GM23338 (cell line): ENCODE measurements at regions not wholly inside any gene's neighbourhood (a gene's known extent, or its start where the extent isn't known, plus 50 kb on each side); places are given as distances from the start of the nearest gene placed in this dataset.
A peak's percentile ranks its signal among the peaks of the same experiment; 100 is the strongest.

Experiments used
- ATAC-seq: fragments of 200-7000 bp; cut with Tn5 transposase; 3 replicates; pipeline ENCODE4 v1.9.1; 2020
- DNase-seq: peaks from one replicate; pipeline ENCODE4 v3.0.0-alpha.2; 2015; ENCODE audit warnings: low spot score
- H2AFZ ChIP-seq: fragments of 200-600 bp; sonication (generic); 2 replicates; pipeline ENCODE4 v1.8.0; 2016; ENCODE audit warnings: antibody characterized with exemption, mild to moderate bottlenecking, moderate library complexity
- H3F3A ChIP-seq: fragments of 200-600 bp; sonication (generic); replicated peaks from 2 replicates; pipeline ENCODE4 v1.8.0; 2017; ENCODE audit warnings: antibody characterized with exemption, mixed run types, low read depth
- H3K27ac ChIP-seq: fragments of 200-600 bp; sonication (generic); 2 replicates; pipeline ENCODE4 v1.6.1; 2016; ENCODE audit warnings: low read depth
- H3K27me3 ChIP-seq: fragments of 200-600 bp; sonication (generic); 2 replicates; pipeline ENCODE4 v1.8.0; 2016; ENCODE audit warnings: mild to moderate bottlenecking, mixed run types, moderate library complexity; ENCODE audit not compliant: insufficient read depth
- H3K36me3 ChIP-seq: fragments of 200-600 bp; sonication (generic); 2 replicates; pipeline ENCODE4 v1.8.0; 2016; ENCODE audit warnings: mild to moderate bottlenecking; ENCODE audit not compliant: insufficient read depth
- H3K4me1 ChIP-seq: fragments of 200-600 bp; sonication (generic); 2 replicates; pipeline ENCODE4 v1.8.0; 2016; ENCODE audit warnings: mild to moderate bottlenecking, moderate library complexity; ENCODE audit not compliant: insufficient read depth
- H3K4me2 ChIP-seq: fragments of 200-600 bp; sonication (generic); 2 replicates; pipeline ENCODE4 v1.7.1; 2017; ENCODE audit warnings: mixed run types
- H3K4me3 ChIP-seq: fragments of 200-600 bp; sonication (generic); 2 replicates; pipeline ENCODE4 v1.6.1; 2016; ENCODE audit warnings: mixed run types
- H3K79me2 ChIP-seq: fragments of 200-600 bp; sonication (generic); replicated peaks from 2 replicates; pipeline ENCODE4 v1.8.0; 2017; ENCODE audit warnings: mild to moderate bottlenecking; ENCODE audit not compliant: insufficient read depth
- H3K9me2 ChIP-seq: fragments of 200-600 bp; sonication (generic); 2 replicates; pipeline ENCODE4 v1.8.0; 2017; ENCODE audit not compliant: insufficient read depth
- H4K20me1 ChIP-seq: fragments of 200-600 bp; sonication (generic); replicated peaks from 2 replicates; pipeline ENCODE4 v1.8.0; 2017; ENCODE audit warnings: mild to moderate bottlenecking; ENCODE audit not compliant: insufficient read depth
- H3K27ac Mint-ChIP-seq: 2 replicates; pipeline ENCODE4 v1.8.0; 2020; ENCODE audit warnings: inconsistent platforms, mild to moderate bottlenecking, moderate library complexity, mixed read lengths
- H3K27me3 Mint-ChIP-seq: 3 replicates; pipeline ENCODE4 v1.8.0; 2022; ENCODE audit warnings: low read depth, mild to moderate bottlenecking, moderate library complexity, mixed read lengths, inconsistent platforms; ENCODE audit not compliant: insufficient read depth, poor library complexity
- H3K36me3 Mint-ChIP-seq: 3 replicates; pipeline ENCODE4 v1.8.0; 2021; ENCODE audit warnings: low read depth, mild to moderate bottlenecking, inconsistent platforms, moderate library complexity, mixed read lengths
- H3K4me1 Mint-ChIP-seq: 3 replicates; pipeline ENCODE4 v1.8.0; 2020; ENCODE audit warnings: mild to moderate bottlenecking, inconsistent platforms, mixed read lengths
- H3K4me3 Mint-ChIP-seq: 3 replicates; pipeline ENCODE4 v1.8.0; 2021; ENCODE audit warnings: moderate library complexity, mild to moderate bottlenecking, inconsistent platforms, mixed read lengths
- H3K9me3 Mint-ChIP-seq: 3 replicates; pipeline ENCODE4 v1.8.0; 2020; ENCODE audit warnings: moderate library complexity, mild to moderate bottlenecking, inconsistent platforms, mixed read lengths
- CREB1 ChIP-seq: fragments of 250-450 bp; sonication (Bioruptor Pico); IDR thresholded peaks from 2 replicates; pipeline ENCODE4 v1.5.0; 2020; ENCODE audit warnings: low read depth, mild to moderate bottlenecking, moderate library complexity
- ETS1 ChIP-seq: IDR thresholded peaks from 2 replicates; pipeline ENCODE4 v1.6.1; 2016; ENCODE audit warnings: antibody characterized with exemption
- JUNB ChIP-seq: IDR thresholded peaks from one replicate; pipeline ENCODE4 v1.6.1; 2016; ENCODE audit warnings: antibody characterized with exemption; ENCODE audit not compliant: unreplicated experiment
- NANOG ChIP-seq: IDR thresholded peaks from 2 replicates; pipeline ENCODE4 v1.6.1; 2016; ENCODE audit warnings: antibody characterized with exemption, borderline replicate concordance
- POLR2AphosphoS5 ChIP-seq: IDR thresholded peaks from 2 replicates; pipeline ENCODE4 v1.6.1; 2016; ENCODE audit warnings: antibody characterized with exemption, low read depth
- STAT1 ChIP-seq: IDR thresholded peaks from one replicate; pipeline ENCODE4 v1.6.1; 2016; ENCODE audit warnings: antibody characterized with exemption; ENCODE audit not compliant: unreplicated experiment
- ZNF114 ChIP-seq: fragments of 250-450 bp; sonication (Bioruptor Pico); IDR thresholded peaks from 2 replicates; pipeline ENCODE4 v1.5.0; 2020; ENCODE audit warnings: mild to moderate bottlenecking, moderate library complexity
- ZNF331 ChIP-seq: fragments of 250-450 bp; sonication (Bioruptor Pico); IDR thresholded peaks from 2 replicates; pipeline ENCODE4 v1.5.0; 2020; ENCODE audit warnings: low read depth, mild to moderate bottlenecking, moderate library complexity
- TF ChIP-seq, protein P1 (sequence below): fragments of 250-450 bp; sonication (Bioruptor Pico); IDR thresholded peaks from 2 replicates; pipeline ENCODE4 v1.5.0; 2020; ENCODE audit warnings: mild to moderate bottlenecking, moderate library complexity
- TF ChIP-seq, protein P2 (sequence below): IDR thresholded peaks from one replicate; pipeline ENCODE4 v1.6.1; 2018; ENCODE audit warnings: antibody characterized with exemption; ENCODE audit not compliant: unreplicated experiment

- Mint-ChIP-seq H3K27ac (peak overlapping the region; percentile 2; the same call in 1 of the 2 replicates), H3K27me3 (no peaks in the 10 kb centered on the region), H3K4me1 (peaks cover 25% of the 10 kb centered on the region), H3K4me3 (no peak overlapping the region), H3K9me3 (no peaks in the 10 kb centered on the region), H3K36me3 (no peaks in the 10 kb centered on the region)
- ATAC-seq = peak; percentile 39
- Histone ChIP-seq H3K79me2 (no peaks in the 10 kb centered on the region), H3K27ac (no peak overlapping the region), H3K27me3 (no peaks in the 10 kb centered on the region), H3K4me1 (peaks cover 19% of the 10 kb centered on the region), H3K4me3 (no peak overlapping the region), H3K36me3 (no peaks in the 10 kb centered on the region), H4K20me1 (no peaks in the 10 kb centered on the region), H3F3A (no peaks in the 10 kb centered on the region), H2AFZ (peak overlapping the region; percentile 85), H3K4me2 (0 out of 2 replicates have a peak overlapping the region, but pooled peaks have one; percentile 9), H3K9me2 (no peaks in the 10 kb centered on the region)
- DNase-seq = no peak
- TF ChIP-seq POLR2AphosphoS5 (no peak), ZNF331 (CRISPR knock-in tag) (no peak), JUNB (no peak), STAT1 (no peak), ZNF114 (CRISPR knock-in tag) (no peak), NANOG (no peak), CREB1 (CRISPR knock-in tag) (no peak), ETS1 (no peak)
- TF ChIP-seq, protein P1, sequence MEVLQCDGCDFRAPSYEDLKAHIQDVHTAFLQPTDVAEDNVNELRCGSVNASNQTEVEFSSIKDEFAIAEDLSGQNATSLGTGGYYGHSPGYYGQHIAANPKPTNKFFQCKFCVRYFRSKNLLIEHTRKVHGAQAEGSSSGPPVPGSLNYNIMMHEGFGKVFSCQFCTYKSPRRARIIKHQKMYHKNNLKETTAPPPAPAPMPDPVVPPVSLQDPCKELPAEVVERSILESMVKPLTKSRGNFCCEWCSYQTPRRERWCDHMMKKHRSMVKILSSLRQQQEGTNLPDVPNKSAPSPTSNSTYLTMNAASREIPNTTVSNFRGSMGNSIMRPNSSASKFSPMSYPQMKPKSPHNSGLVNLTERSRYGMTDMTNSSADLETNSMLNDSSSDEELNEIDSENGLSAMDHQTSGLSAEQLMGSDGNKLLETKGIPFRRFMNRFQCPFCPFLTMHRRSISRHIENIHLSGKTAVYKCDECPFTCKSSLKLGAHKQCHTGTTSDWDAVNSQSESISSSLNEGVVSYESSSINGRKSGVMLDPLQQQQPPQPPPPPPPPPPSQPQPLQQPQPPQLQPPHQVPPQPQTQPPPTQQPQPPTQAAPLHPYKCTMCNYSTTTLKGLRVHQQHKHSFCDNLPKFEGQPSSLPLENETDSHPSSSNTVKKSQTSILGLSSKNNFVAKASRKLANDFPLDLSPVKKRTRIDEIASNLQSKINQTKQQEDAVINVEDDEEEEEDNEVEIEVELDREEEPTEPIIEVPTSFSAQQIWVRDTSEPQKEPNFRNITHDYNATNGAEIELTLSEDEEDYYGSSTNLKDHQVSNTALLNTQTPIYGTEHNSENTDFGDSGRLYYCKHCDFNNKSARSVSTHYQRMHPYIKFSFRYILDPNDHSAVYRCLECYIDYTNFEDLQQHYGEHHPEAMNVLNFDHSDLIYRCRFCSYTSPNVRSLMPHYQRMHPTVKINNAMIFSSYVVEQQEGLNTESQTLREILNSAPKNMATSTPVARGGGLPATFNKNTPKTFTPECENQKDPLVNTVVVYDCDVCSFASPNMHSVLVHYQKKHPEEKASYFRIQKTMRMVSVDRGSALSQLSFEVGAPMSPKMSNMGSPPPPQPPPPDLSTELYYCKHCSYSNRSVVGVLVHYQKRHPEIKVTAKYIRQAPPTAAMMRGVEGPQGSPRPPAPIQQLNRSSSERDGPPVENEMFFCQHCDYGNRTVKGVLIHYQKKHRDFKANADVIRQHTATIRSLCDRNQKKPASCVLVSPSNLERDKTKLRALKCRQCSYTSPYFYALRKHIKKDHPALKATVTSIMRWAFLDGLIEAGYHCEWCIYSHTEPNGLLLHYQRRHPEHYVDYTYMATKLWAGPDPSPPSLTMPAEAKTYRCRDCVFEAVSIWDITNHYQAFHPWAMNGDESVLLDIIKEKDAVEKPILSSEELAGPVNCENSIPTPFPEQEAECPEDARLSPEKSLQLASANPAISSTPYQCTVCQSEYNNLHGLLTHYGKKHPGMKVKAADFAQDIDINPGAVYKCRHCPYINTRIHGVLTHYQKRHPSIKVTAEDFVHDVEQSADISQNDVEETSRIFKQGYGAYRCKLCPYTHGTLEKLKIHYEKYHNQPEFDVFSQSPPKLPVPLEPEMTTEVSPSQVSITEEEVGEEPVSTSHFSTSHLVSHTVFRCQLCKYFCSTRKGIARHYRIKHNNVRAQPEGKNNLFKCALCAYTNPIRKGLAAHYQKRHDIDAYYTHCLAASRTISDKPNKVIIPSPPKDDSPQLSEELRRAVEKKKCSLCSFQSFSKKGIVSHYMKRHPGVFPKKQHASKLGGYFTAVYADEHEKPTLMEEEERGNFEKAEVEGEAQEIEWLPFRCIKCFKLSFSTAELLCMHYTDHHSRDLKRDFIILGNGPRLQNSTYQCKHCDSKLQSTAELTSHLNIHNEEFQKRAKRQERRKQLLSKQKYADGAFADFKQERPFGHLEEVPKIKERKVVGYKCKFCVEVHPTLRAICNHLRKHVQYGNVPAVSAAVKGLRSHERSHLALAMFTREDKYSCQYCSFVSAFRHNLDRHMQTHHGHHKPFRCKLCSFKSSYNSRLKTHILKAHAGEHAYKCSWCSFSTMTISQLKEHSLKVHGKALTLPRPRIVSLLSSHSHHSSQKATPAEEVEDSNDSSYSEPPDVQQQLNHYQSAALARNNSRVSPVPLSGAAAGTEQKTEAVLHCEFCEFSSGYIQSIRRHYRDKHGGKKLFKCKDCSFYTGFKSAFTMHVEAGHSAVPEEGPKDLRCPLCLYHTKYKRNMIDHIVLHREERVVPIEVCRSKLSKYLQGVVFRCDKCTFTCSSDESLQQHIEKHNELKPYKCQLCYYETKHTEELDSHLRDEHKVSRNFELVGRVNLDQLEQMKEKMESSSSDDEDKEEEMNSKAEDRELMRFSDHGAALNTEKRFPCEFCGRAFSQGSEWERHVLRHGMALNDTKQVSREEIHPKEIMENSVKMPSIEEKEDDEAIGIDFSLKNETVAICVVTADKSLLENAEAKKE (CRISPR knock-in tag) = no peak
- TF ChIP-seq, protein P2, sequence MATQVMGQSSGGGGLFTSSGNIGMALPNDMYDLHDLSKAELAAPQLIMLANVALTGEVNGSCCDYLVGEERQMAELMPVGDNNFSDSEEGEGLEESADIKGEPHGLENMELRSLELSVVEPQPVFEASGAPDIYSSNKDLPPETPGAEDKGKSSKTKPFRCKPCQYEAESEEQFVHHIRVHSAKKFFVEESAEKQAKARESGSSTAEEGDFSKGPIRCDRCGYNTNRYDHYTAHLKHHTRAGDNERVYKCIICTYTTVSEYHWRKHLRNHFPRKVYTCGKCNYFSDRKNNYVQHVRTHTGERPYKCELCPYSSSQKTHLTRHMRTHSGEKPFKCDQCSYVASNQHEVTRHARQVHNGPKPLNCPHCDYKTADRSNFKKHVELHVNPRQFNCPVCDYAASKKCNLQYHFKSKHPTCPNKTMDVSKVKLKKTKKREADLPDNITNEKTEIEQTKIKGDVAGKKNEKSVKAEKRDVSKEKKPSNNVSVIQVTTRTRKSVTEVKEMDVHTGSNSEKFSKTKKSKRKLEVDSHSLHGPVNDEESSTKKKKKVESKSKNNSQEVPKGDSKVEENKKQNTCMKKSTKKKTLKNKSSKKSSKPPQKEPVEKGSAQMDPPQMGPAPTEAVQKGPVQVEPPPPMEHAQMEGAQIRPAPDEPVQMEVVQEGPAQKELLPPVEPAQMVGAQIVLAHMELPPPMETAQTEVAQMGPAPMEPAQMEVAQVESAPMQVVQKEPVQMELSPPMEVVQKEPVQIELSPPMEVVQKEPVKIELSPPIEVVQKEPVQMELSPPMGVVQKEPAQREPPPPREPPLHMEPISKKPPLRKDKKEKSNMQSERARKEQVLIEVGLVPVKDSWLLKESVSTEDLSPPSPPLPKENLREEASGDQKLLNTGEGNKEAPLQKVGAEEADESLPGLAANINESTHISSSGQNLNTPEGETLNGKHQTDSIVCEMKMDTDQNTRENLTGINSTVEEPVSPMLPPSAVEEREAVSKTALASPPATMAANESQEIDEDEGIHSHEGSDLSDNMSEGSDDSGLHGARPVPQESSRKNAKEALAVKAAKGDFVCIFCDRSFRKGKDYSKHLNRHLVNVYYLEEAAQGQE = no peak
Measured at GRCh38 chr13:73168953-73169401, 110.2 kb downstream of the KLF5 start.
